ENCODE measurements at regions not wholly inside any gene's neighbourhood (a gene's known extent, or its start where the extent isn't known, plus 50 kb on each side); places are given as distances from the start of the nearest gene placed in this dataset.
"Not testable (repeated sequence)": the region's sequence is repeated elsewhere in the genome, so short reads cannot be mapped to it uniquely, and the experiment has no call there.

DNA sequence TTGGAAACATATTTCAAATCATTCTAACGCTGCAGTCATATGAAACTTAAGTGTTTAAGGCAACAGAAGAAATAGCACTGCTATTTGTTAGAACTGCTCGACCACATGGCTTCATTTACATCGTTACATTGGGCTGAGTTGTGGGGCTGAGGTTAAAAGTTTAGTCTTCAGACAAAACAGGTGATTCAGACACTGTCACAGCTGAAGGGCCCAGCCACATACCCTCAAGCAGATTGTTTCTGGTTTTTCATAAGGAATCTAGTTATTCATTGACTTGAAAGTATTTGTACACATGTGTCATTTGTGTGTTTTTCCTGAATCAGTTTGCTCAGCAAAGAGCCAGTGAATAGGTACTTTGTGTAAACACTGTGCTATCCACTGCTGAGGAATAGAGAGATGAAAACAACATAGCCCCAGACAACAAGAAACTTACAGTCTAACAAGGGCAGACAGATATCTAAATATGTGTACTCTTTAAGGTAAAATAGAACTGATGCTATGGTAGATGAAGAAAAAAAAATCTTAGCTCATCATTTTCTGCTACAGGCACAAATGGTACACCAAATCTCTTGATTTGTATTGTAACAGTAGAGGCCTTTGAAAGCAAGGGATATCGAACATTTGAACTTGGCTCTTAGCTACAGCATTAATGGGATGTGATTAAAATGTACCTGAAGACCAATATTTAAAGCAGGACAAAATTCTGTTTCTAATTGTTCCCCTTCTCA lies 357.6 kb upstream of the RPS23 start:
- Mint-ChIP-seq H3K27me3 (no peaks in the 10 kb centered on the region), H3K9me3 (no peaks in the 10 kb centered on the region), H3K27ac (no peak overlapping the region), H3K36me3 (ENCODE audit: low read depth) (no peaks in the 10 kb centered on the region), H3K4me3 (no peak overlapping the region), H3K4me1 (ENCODE audit: low read depth) (peaks cover 1% of the 10 kb centered on the region)
- TF ChIP-seq, protein P1, sequence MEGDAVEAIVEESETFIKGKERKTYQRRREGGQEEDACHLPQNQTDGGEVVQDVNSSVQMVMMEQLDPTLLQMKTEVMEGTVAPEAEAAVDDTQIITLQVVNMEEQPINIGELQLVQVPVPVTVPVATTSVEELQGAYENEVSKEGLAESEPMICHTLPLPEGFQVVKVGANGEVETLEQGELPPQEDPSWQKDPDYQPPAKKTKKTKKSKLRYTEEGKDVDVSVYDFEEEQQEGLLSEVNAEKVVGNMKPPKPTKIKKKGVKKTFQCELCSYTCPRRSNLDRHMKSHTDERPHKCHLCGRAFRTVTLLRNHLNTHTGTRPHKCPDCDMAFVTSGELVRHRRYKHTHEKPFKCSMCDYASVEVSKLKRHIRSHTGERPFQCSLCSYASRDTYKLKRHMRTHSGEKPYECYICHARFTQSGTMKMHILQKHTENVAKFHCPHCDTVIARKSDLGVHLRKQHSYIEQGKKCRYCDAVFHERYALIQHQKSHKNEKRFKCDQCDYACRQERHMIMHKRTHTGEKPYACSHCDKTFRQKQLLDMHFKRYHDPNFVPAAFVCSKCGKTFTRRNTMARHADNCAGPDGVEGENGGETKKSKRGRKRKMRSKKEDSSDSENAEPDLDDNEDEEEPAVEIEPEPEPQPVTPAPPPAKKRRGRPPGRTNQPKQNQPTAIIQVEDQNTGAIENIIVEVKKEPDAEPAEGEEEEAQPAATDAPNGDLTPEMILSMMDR (IDR thresholded peaks at IDR 0.05) = no peak
- no peak for DNase-seq
- ChIA-PET POLR2A (no interaction called here), CTCF (no interaction called here)
- ATAC-seq = peak; percentile 42
- intact Hi-C loops (cut with micrococcal nuclease) = loop anchor here (10.0 kb wide), 1 partner anchor 281 kb away; no protein-coding TSS in a partner anchor

DNA sequence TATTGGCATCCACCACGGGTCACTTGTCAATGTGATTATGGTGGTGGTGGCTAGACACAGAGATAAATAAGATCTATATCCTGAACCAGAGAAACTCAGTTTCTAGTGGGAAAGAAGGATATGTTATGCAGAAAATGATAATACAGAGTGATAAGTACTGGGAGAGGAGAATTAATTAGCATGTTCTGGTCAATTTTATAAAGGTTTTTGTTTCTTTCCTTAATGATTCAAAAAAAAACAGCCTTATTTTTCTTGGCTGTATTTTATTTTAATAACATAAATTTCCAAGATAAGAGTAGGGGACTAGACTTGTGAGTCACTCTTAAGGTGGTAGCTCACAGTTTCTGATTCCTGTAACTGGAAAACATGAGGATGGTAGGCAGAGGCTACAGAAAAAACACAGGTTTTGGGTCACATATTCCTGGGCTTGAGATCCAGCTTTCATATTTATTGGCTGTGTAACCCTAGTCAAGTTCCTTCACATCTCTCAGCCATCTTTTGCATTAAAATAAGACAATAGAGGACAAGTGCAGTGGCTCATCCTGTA lies 350.3 kb upstream of the RPS23 start:
- no peak for ATAC-seq
- TF ChIP-seq, protein P1 (IDR thresholded peaks at IDR 0.05) = no peak
- H3K9me3 Mint-ChIP-seq = no peaks in the 10 kb centered on the region
- no peak overlapping the region for H3K4me3 Mint-ChIP-seq
- ChIA-PET CTCF (interaction anchor here (1.4 kb wide), 1 partner anchor 13 kb away, joined by 4 read pairs; no protein-coding TSS in a partner anchor), POLR2A (interaction anchor here (0.7 kb wide), 1 partner anchor 879 kb away, joined by 3 read pairs; no protein-coding TSS in a partner anchor)
- no peaks in the 10 kb centered on the region for H3K36me3 Mint-ChIP-seq (ENCODE audit: low read depth)
- no peak for DNase-seq
- intact Hi-C loops (cut with micrococcal nuclease) = no loop called here
- no peaks in the 10 kb centered on the region for H3K4me1 Mint-ChIP-seq (ENCODE audit: low read depth)
- no peak overlapping the region for H3K27ac Mint-ChIP-seq
- H3K27me3 Mint-ChIP-seq = no peaks in the 10 kb centered on the region

DNA sequence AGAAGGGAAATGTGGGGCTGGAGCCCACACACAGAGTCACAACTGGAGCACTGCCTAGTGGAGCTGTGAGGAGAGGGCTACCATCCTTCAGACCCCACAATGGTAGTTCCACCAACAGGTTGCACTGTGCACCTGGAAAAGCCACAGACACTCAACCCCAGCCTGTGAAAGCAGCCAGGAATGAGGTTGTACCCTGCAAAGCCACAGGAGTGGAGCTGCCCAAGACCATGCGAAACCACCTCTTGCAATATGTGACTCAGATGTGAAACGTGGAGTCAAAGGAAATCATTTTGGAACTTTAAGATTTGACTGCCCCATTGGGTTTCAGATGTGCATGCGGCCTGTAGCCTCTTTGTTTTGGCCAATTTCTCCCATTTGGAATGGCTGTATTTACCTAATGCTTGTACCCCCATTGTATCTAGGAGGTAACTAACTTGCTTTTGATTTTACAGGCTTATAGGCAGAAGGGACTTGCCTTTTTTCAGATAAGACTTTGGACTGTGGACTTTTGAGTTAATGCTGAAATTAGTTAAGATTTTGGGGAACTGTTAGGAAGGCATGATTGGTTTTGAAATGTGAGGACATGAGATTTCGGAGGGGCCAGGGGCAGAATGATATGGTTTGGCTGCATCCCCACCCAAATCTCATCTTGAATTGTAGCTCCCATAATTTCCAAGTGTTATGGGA lies 348.9 kb upstream of the RPS23 start:
- intact Hi-C loops (cut with micrococcal nuclease); ATAC-seq; H3K4me1 Mint-ChIP-seq (ENCODE audit: low read depth); DNase-seq; H3K27me3 Mint-ChIP-seq; H3K4me3 Mint-ChIP-seq; H3K9me3 Mint-ChIP-seq; H3K36me3 Mint-ChIP-seq (ENCODE audit: low read depth); H3K27ac Mint-ChIP-seq; POLR2A ChIA-PET: not testable (repeated sequence)
- CTCF ChIA-PET = interaction anchor here (1.4 kb wide), 1 partner anchor 14 kb away, joined by 4 read pairs; no protein-coding TSS in a partner anchor

DNA sequence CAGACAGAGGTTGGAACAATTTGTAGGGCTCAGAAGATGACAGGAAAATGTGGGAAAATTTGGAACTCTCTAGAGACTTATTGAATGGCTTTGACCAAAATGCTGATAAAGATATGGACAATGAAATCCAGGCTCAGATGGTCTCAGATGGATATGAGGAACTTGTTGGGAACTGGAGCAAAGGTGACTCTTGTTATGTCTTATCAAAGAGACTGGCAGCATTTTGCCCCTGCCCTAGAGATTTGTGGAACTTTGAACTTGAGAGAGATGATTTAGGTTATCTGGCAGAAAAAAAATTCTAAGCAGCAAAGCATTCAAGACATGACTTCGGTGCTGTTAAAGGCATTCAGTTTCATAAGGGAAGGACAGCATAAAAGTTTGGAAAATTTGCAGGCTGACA lies 347.9 kb upstream of the RPS23 start:
- POLR2A ChIA-PET; CTCF ChIA-PET; H3K27ac Mint-ChIP-seq; H3K9me3 Mint-ChIP-seq; ATAC-seq; H3K4me3 Mint-ChIP-seq; H3K27me3 Mint-ChIP-seq; intact Hi-C loops (cut with micrococcal nuclease); H3K4me1 Mint-ChIP-seq (ENCODE audit: low read depth); H3K36me3 Mint-ChIP-seq (ENCODE audit: low read depth); DNase-seq: not testable (repeated sequence)

DNA sequence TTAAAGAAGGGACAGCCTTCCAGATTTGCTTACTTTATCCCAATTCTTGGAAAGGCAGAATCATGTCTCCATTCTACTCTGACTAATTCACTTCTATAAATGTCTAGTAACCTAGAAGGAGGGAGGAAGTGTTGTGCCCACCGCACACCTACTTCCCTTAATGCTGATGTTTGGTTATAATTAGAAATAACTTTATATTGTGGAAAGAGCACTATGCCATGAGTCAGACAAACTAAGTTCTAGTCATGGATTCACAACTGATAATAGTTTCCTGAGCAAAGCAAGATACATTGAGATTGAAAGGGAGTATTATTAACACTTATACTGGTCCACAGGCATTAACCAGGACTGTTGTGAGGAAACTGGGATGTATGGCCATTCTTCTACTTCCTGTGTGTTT lies 345.9 kb upstream of the RPS23 start:
- no peak for ATAC-seq
- TF ChIP-seq, protein P1 (IDR thresholded peaks at IDR 0.05) = no peak
- Mint-ChIP-seq H3K4me3 (no peak overlapping the region), H3K36me3 (ENCODE audit: low read depth) (no peaks in the 10 kb centered on the region), H3K9me3 (no peaks in the 10 kb centered on the region), H3K27ac (no peak overlapping the region), H3K4me1 (ENCODE audit: low read depth) (no peaks in the 10 kb centered on the region), H3K27me3 (no peaks in the 10 kb centered on the region)
- ChIA-PET CTCF (no interaction called here), POLR2A (interaction anchor here (0.6 kb wide), 1 partner anchor 97 kb away, joined by 3 read pairs; no protein-coding TSS in a partner anchor)
- no peak for DNase-seq
- intact Hi-C loops (cut with micrococcal nuclease) = no loop called here
